ENCODE measurements at regions not wholly inside any gene's neighbourhood (a gene's known extent, or its start where the extent isn't known, plus 50 kb on each side); places are given as distances from the start of the nearest gene placed in this dataset.
"Not testable (repeated sequence)": the region's sequence is repeated elsewhere in the genome, so short reads cannot be mapped to it uniquely, and the experiment has no call there.

DNA sequence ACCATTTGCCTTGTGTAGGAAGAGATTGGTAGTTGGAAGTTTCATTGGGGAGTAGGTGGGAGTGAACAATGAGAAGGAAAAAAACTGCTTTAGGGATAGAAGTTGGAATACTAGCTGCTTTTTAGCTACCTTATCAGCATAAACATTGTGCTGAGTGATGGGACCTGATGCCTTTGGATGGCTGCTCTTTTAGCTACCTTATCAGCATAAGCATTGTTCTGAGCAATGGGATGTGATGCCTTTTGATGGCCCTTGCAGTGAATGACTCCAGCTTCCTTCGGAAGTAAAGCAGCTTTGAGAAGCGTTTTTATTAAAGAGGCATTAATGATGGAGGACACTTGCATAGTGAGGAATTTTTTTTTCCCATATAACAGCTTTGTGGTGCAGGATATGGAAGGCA is 168.2 kb upstream of the NLGN4Y start:
- no peak for DNase-seq

DNA sequence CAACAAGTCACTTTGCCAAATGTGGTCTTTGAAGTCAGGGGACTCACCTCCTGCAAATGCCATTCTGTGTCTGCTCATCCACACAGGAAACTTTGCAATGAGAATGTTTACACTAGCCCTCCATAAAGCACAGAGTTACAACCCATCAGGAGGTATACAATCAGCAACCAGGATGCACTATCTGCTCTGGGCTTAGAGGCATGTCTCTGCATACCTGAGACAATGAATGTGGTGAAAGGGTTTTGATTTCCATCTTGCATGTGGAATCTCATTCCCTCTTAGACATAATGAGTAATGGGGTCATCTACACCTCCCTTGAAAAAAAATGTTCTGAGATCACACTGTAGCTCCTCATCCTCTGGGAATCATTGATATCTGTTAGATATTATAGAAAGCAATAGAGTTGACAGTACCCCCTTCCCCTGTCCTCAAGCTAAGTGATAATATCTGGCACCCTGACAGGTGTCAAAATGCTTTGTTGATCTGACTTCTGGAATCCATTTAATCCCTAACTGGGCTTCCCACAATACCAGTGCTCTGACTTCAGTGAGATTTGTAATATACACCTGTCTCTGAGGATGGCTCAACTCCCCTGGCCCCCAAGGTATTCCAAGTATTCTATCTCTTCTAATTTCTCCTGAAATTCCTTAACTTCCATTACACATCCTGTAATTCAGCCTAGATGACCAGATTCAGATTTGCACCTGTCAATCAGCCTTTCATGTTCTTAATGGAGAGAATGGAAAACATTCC is 163.4 kb upstream of the NLGN4Y start:
- no peak for DNase-seq

DNA sequence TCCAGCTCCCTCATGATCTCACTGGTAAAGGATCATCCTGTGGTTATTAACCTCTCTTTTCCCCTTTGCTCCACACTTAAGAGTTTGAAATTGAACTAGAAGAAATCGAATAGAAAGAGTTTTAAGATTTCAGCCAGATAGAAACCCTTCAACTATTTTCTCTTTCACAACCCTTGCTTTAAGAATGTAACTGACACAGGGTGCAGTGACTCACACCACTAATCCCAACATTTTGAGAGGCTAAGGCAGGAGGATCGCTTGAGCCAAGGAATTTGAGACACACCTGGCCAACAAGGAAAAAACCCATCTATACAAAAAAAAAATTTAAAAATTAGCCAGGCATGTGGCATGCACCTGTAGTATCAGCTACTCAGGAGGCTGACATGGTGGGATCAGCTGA is 150.7 kb upstream of the NLGN4Y start:
- DNase-seq: no peak

DNA sequence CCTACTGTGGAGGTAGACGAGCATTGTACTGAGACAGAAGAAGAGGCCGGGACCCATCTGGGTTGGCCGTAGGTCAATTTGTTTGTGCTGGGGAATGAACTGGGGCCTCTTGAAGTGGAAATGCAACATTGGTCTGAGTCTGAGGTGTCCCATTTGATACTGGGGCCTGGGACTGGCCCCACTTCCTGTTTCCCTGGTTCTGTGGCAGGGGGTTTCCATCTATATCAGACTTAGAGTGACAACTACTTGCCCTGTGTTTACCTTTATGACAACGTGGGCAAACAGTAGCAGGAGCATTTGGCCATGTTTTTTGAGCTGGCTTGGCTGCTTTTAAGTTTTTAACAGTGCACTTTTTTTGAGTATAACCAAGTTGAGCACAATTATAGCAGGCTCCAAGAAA is 146.1 kb upstream of the NLGN4Y start:
- no peak for DNase-seq

DNA sequence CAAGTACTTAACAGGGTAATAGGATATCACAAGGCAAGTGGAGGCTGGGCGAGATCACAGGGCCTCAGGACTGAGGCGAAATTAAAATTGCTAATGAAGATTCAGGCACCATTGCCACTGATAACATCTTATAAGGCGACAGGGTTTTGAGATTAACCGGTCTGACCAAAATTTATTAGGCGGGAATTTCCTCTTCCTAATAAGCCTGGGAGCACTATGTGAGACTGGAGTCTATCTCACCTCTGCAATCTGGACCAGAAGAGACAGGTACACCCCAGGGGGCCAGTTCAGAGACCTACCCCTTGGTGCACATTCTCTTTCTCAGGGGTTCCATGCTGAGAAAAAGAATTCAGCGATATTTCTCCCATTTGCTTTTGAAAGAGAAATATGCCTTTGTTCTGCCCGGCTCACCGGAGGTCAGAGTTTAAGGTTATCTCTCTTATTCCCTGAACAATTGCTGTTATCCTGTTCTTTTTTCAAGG is 113.7 kb upstream of the NLGN4Y start:
- DNase-seq: not testable (repeated sequence)

DNA sequence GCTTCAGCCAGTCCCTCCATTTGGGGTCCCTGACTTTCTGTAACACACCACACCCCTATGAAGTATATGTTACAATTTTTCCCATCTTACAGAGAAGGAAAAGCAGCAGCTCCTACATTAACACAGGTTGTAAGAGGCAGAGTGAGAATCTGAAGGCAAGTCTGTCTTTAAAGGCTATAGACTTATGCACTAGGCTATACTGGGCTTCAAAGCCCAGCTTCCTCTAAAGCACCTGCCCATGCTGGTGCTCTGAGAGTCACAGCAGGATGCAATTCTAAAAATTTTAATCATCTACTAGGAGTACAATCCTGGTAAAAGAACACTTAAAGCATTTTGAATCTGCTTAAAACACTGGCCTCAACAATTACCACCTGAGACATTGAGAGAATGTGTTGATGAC is 113.0 kb upstream of the NLGN4Y start:
- no peak for DNase-seq

DNA sequence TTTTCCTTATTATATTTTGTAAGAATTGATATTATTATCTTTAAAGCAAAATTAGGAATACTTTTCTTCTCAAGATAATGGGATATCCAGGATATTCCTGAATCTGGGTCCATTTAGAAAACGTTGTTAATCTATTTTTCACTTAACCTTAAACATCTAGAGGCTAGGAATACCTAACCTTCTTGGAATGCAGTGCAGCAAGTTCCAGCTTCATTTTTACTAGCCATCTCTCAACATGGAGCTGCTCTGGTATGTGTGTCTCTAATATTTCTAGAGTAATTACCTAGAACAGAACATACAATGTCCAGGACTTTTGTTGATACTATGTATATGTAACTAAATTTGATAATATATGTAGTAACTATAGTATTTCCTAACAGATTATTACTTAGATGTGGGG is 87.8 kb upstream of the NLGN4Y start:
- no peak for DNase-seq

DNA sequence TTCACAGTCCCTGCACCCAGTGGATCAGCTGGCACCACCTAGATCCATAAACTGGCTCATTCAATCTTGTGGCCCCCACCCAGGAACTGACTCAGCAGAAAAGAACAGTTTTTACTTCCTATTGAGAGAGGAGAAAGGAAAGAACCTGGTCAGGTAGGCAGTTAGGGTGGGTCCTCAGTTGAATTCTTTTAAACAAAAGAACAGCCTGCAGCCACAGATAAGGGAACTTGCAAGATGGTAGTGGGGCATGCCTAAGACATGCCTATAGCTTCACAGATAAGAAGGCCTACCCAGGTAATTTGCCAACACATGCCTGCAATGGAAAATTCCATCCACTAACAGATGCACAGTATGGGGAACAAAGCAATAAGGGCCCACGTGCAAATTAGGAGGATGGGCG is 86.7 kb upstream of the NLGN4Y start:
- no peak for DNase-seq

DNA sequence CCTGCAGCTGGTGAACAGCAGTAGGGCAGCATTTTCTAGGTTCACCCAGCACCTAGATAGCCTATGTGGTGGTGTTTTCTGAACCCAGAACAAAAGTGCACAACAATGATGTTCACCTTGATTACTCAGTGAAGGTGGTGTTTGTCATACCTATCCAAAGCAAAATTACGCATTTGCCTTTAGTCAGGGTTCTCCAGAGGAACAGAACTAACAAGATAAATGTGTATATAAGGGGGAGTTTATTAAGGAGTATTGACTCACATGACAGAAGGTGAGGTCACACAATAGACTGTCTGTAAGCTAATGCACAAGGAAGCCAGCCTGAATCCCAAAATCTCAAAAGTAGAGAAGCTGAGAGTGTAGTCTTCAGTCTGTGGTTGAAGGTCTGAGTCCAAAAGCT is 85.9 kb upstream of the NLGN4Y start:
- DNase-seq: no peak

DNA sequence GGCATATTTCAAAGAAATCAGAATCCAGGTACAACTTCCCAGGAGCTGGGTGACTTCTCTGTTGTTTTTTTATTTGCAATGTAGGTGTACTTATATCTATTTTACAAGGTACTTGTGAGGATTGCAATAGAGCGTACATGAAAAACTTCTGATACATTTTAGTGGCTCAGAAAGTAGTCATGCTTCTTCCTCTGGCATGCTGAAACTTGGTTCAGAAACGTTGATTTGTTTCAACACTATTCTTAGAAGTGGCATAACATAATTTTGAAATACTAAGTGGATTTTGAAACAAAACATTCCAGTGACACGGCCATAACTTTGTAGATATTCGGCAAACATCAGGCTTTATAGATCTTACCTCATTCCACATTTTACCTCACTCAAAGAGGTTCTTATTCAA is 79.8 kb upstream of the NLGN4Y start:
- no peak for DNase-seq

DNA sequence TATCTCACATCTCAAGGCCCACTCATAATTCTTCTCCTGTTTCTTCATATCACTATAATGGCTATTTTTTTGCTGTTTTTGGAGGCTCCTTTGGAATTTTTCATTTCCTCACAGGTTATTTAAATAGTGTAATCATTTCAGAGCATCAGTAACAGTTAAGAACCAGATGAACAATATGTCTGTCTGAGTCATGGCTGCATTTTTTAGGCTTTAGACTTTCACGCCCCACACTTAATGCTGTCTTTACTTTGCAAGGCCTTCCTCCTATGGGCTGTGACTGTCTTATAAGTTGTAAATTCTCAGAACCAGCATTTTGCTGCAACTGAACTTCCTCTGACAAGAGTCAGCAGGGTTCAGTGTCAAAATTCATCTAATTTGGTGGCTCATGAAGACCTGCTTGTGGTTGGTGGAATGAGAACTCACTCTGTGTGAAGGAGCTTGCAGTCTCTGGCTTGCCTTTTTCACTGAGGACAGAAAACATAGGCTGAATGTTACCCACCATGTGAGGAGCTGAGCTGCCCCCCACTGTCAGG is 56.1 kb upstream of the NLGN4Y start:
- no peak for DNase-seq

DNA sequence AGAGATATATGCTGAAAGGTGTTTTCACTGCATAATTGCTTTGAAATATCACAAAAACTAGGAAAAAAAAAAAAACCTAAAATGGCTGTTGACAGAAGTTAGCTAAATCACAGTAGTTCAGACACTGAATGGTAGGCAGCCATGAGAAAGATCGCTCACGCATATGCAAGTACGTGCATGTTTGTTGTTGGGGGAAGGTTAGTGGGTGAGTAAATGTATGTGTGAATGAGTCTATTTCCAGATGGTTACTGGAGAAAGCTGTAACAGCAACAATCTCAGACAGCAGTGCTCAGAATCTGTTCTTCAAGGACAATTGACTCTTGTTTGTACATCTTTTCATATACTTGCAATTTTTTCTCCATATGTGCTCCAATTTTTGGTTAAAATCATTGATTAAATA is 51.9 kb upstream of the NLGN4Y start:
- no peak for DNase-seq

DNA sequence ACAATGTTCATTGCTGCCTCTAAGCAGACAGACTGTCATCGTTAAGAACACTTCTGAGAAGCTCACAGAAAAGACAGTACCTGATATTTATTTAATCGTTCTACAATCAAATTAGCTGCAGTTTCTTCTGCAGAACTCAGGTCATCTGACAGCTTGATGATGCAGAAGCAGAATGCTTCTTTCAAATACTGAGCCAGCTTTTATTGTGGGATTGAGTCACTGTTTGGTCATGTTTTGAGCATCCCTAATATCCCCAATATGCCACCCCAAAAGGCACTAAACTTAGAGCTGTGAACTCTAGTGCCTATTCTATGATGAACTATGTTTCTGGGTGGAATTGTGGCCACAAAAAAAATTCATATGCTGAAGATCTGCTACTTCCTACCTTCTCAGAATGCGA is 51.0 kb upstream of the NLGN4Y start:
- DNase-seq: no peak

All from activated naive CD4-positive, alpha-beta T cell (primary cell).